B cell (primary cell): ENCODE measurements at regions not wholly inside any gene's neighbourhood (a gene's known extent, or its start where the extent isn't known, plus 50 kb on each side); places are given as distances from the start of the nearest gene placed in this dataset.

Experiments
- ATAC-seq: fragments of 200-7000 bp; cut with Tn5 transposase; one replicate; pipeline ENCODE4 v1.10.0; 2021; ENCODE audit warnings: low read depth, mild to moderate bottlenecking, moderate number of reproducible peaks, moderate library complexity
- CTCF ChIA-PET: fragments of 350-600 bp; sonication (Branson Sonifier 250); formaldehyde crosslinking; loops from one replicate; lab custom pipeline; 2021; ENCODE audit warnings: antibody characterized with exemption, inconsistent platforms; lab: Charles Lee
- POLR2A ChIA-PET: fragments of 350-600 bp; sonication (Branson Sonifier 250); formaldehyde crosslinking; loops from one replicate; lab custom pipeline; 2021; ENCODE audit warnings: antibody characterized with exemption; lab: Charles Lee
- DNase-seq: peaks from one replicate; pipeline ENCODE4 v3.0.0; 2013
- H2AFZ ChIP-seq: 2 replicates; pipeline ENCODE4 v1.6.1; 2012; ENCODE audit warnings: mild to moderate bottlenecking, low read depth, low read length; ENCODE audit not compliant: insufficient read depth, poor library complexity, severe bottlenecking
- H3K27ac ChIP-seq, 2 donors: 1 replicate in 1 of 2; 2 replicates in 1 of 2; pipeline ENCODE4 v1.5.1; 2012 to 2013; ENCODE audit warnings: low read length in 2 of 2, mild to moderate bottlenecking in 2 of 2, moderate library complexity in 1 of 2
- H3K27me3 ChIP-seq, 4 experiments: fragments of 200-600 bp in 1 of 4; sonication (generic) in 1 of 4; replicated peaks in 1 of 4; 1 replicate in 2 of 4; 2 replicates in 2 of 4; pipeline versions ENCODE4 v1.6.1 to v1.7.0; 2013 to 2016; ENCODE audit warnings: low read length in 3 of 4, mild to moderate bottlenecking in 2 of 4, mixed read lengths in 1 of 4, moderate library complexity in 1 of 4; ENCODE audit not compliant: insufficient read depth in 4 of 4, control insufficient read depth in 3 of 4; ENCODE audit errors: control extremely low read depth in 1 of 4
- H3K36me3 ChIP-seq, 2 experiments: replicated peaks in 1 of 2; 1 replicate in 1 of 2; 2 replicates in 1 of 2; pipeline versions ENCODE4 v1.6.1 to v1.7.1; 2013; ENCODE audit warnings: low read length in 1 of 2; ENCODE audit not compliant: insufficient read depth in 2 of 2, control insufficient read depth in 1 of 2; ENCODE audit errors: control extremely low read depth in 1 of 2, extremely low read depth in 1 of 2
- H3K4me1 ChIP-seq, 2 donors: fragments of 200-600 bp in 1 of 2; sonication (generic) in 1 of 2; 1 replicate in 1 of 2; 2 replicates in 1 of 2; pipeline versions ENCODE4 v1.5.1 to v1.6.1; 2013 to 2017; ENCODE audit warnings: low read length in 2 of 2; ENCODE audit not compliant: control insufficient read depth in 2 of 2, insufficient read depth in 2 of 2
- H3K4me2 ChIP-seq: replicated peaks from 2 replicates; pipeline ENCODE3; 2012; ENCODE audit warnings: mild to moderate bottlenecking, low read depth, low read length; ENCODE audit not compliant: poor library complexity, severe bottlenecking
- H3K4me3 ChIP-seq, 5 experiments: fragments of 200-600 bp in 1 of 5; sonication (generic) in 1 of 5; 1 replicate in 3 of 5; 2 replicates in 2 of 5; pipeline versions ENCODE4 v1.5.1 to v1.7.0; 2011 to 2016; ENCODE audit warnings: low read length in 4 of 5, mild to moderate bottlenecking in 4 of 5, low read depth in 2 of 5, control low read depth in 1 of 5, moderate library complexity in 1 of 5; ENCODE audit not compliant: insufficient read depth in 1 of 5; ENCODE audit errors: control extremely low read depth in 1 of 5, extremely low read depth in 1 of 5
- H3K79me2 ChIP-seq: fragments of 200-600 bp; sonication (generic); one replicate; pipeline ENCODE4 v1.6.0; 2016; ENCODE audit warnings: low read length; ENCODE audit not compliant: control insufficient read depth, insufficient read depth
- H3K9ac ChIP-seq: fragments of 200-600 bp; sonication (generic); 2 replicates; pipeline ENCODE4 v1.6.1; 2017; ENCODE audit warnings: mild to moderate bottlenecking, low read length, moderate library complexity
- H3K9me3 ChIP-seq, 3 donors: one replicate each; pipeline versions ENCODE4 v1.6.1 to v1.7.1; 2013; ENCODE audit warnings: low read length in 2 of 3; ENCODE audit not compliant: control insufficient read depth in 2 of 3, insufficient read depth in 1 of 3; ENCODE audit errors: control extremely low read depth in 1 of 3
- H4K20me1 ChIP-seq: 2 replicates; pipeline ENCODE4 v1.6.0; 2012; ENCODE audit warnings: mild to moderate bottlenecking, low read length; ENCODE audit not compliant: insufficient read depth, control insufficient read depth, poor library complexity, severe bottlenecking
- H3K27ac Mint-ChIP-seq: one replicate; pipeline ENCODE4 v1.8.0; 2021; ENCODE audit warnings: mixed read lengths
- H3K27me3 Mint-ChIP-seq: one replicate; pipeline ENCODE4 v1.8.0; 2021; ENCODE audit warnings: mixed read lengths
- H3K4me1 Mint-ChIP-seq: one replicate; pipeline ENCODE4 v1.8.0; 2021; ENCODE audit warnings: mixed read lengths
- H3K4me3 Mint-ChIP-seq: one replicate; pipeline ENCODE4 v1.8.0; 2021; ENCODE audit warnings: mixed read lengths
- H3K9me3 Mint-ChIP-seq: one replicate; pipeline ENCODE4 v1.8.0; 2022; ENCODE audit warnings: mixed read lengths; ENCODE audit not compliant: insufficient read depth
- CTCF ChIP-seq: fragments of 200-600 bp; IDR thresholded peaks from one replicate; pipeline ENCODE4 v1.8.0; 2022; ENCODE audit warnings: antibody characterized with exemption, mild to moderate bottlenecking
- EZH2 ChIP-seq: IDR thresholded peaks from 2 replicates; pipeline ENCODE4 v1.6.1; 2012; ENCODE audit warnings: borderline replicate concordance, low read depth, mild to moderate bottlenecking, moderate library complexity, low read length; ENCODE audit not compliant: insufficient read depth, poor library complexity, severe bottlenecking
- WGBS: methylation state at CpG from one replicate; pipeline ENCODE4 v1.1.5; 2013; ENCODE audit warnings: missing lambda C conversion rate; ENCODE audit not compliant: insufficient coverage; 5-methylcytosine and 5-hydroxymethylcytosine counted together
- intact Hi-C: fragments of 100-400 bp; cut with micrococcal nuclease; formaldehyde crosslinking; loops from one replicate; pipeline ENCODE4 v1.10.0; 2022

DNA sequence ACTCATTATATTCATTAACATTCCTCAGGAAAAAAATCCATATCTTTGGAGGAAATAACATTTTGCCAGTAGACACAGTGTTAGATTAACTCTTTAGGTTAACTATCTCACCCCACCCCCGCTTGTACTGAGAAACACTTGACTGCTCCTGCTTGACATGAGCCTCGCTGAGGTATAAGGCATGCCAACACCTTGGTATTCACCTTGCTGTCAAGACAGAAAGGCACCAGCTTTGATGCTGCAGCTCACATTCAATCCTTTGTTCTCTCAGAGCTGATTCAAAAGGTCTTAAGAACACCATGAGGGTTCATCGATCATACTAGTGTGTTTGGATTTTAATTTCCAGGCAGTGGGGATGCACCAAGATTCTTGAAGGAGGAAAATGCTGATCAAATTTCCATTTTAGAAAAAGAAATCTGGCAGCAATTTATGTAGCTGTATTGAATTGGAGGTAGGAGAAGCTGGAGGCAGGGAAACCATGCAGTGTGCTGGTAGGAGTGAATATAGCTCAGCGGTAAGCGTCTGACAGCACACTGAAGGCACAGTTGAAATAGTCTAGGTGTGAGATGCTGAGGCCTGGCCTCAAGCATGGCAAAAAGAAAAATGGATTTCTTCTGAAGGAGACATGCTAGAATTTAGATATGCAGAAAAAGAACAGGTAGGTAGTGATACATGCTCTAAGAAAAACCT lies 108.0 kb upstream of the ST6GALNAC5 start:
- Histone ChIP-seq H3K36me3 (no peaks in the 10 kb centered on the region), H3K27me3 (no peaks in the 10 kb centered on the region), H3K4me1 (no peaks in the 10 kb centered on the region), H3K4me2 (no peak overlapping the region), H3K27ac (no peak overlapping the region), H3K79me2 (no peaks in the 10 kb centered on the region), H2AFZ (no peak overlapping the region), H4K20me1 (no peaks in the 10 kb centered on the region), H3K9me3 (no peaks in the 10 kb centered on the region), H3K4me3 (no peak overlapping the region), H3K9ac (no peak overlapping the region)
- CTCF ChIA-PET, result no interaction called here
- Mint-ChIP-seq H3K4me3 (no peak overlapping the region), H3K9me3 (no peaks in the 10 kb centered on the region), H3K4me1 (no peaks in the 10 kb centered on the region), H3K27me3 (no peaks in the 10 kb centered on the region), H3K27ac (no peak overlapping the region)
- no peak for ATAC-seq
- no peak for TF ChIP-seq CTCF
- TF ChIP-seq EZH2, result no peak
- 89% methylated on average over 5 of the region's 5 CpGs for WGBS
- no peak for DNase-seq
- intact Hi-C loops, result no loop called here
- POLR2A ChIA-PET, result no interaction called here

DNA sequence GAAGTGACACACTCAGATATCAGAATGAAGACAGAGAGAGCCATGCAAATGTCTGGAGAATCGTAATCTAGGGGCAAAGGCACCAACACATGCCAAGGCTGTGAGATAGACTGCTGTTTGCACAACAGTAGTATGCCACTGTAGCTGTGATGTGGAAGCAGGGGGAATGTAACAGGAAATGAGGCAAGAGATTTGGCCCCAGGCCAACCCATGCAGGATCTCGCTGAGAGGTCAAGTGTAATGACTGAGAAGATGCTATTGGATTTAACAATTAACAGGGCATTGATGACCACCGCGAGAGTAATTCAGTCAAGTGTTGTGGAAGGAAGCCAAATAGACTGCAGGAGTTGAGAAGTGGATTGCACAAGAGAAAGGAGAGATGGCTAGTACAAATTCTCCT lies 107.3 kb upstream of the ST6GALNAC5 start:
- no peak overlapping the region for H3K27ac Mint-ChIP-seq
- Histone ChIP-seq H3K27ac (no peak overlapping the region), H3K4me3 (no peak overlapping the region), H3K9ac (no peak overlapping the region), H3K4me1 (no peaks in the 10 kb centered on the region), H3K4me2 (no peak overlapping the region), H4K20me1 (no peaks in the 10 kb centered on the region), H3K79me2 (no peaks in the 10 kb centered on the region), H3K27me3 (no peaks in the 10 kb centered on the region), H3K36me3 (no peaks in the 10 kb centered on the region), H3K9me3 (no peaks in the 10 kb centered on the region), H2AFZ (no peak overlapping the region)
- WGBS, result 86% methylated on average over 4 of the region's 4 CpGs
- ChIA-PET POLR2A (no interaction called here), CTCF (no interaction called here)
- H3K27me3 Mint-ChIP-seq, result no peaks in the 10 kb centered on the region
- DNase-seq (no peak), ATAC-seq (no peak)
- intact Hi-C loops, result no loop called here
- TF ChIP-seq CTCF, result no peak
- TF ChIP-seq EZH2, result no peak
- no peaks in the 10 kb centered on the region for H3K4me1 Mint-ChIP-seq
- no peaks in the 10 kb centered on the region for H3K9me3 Mint-ChIP-seq
- H3K4me3 Mint-ChIP-seq, result no peak overlapping the region
